WI38 (cell line): ENCODE measurements at regions not wholly inside any gene's neighbourhood (a gene's known extent, or its start where the extent isn't known, plus 50 kb on each side); places are given as distances from the start of the nearest gene placed in this dataset.

Experiments used
- H3K4me3 ChIP-seq: 2 replicates; pipeline ENCODE4 v1.5.1; 2011; ENCODE audit warnings: low read depth, mild to moderate bottlenecking, control low read depth, low read length
- CTCF ChIP-seq: IDR thresholded peaks from 2 replicates; pipeline ENCODE4 v1.5.1; 2012; ENCODE audit warnings: low read depth, mild to moderate bottlenecking, control low read depth, low read length

GRCh38 chr2:67856866-67857265 lies 205.9 kb downstream of the C1D start:
- TF ChIP-seq CTCF = no peak
- H3K4me3 ChIP-seq = no peak overlapping the region

- H3K4me3 ChIP-seq = no peak overlapping the region
- no peak for TF ChIP-seq CTCF
These were observed 205.0 kb downstream of the C1D start for GRCh38 chr2:67857836-67858235.

- no peak for TF ChIP-seq CTCF
- H3K4me3 ChIP-seq = no peak overlapping the region
These were observed 203.9 kb downstream of the C1D start for GRCh38 chr2:67858886-67859285.

GRCh38 chr2:67865917-67866316 lies 196.9 kb downstream of the C1D start:
- TF ChIP-seq CTCF = no peak
- H3K4me3 ChIP-seq = no peak overlapping the region

- no peak for TF ChIP-seq CTCF
- no peak overlapping the region for H3K4me3 ChIP-seq
These were observed 195.1 kb downstream of the C1D start for GRCh38 chr2:67867735-67868134.

GRCh38 chr2:67871686-67872412 lies 191.0 kb downstream of the C1D start:
- TF ChIP-seq CTCF = no peak

GRCh38 chr2:67872481-67872880 lies 190.3 kb downstream of the C1D start:
- TF ChIP-seq CTCF = no peak

More at GRCh38 chr2:67871686-67872412, 191.0 kb downstream of the C1D start:
- H3K4me3 ChIP-seq = no peak overlapping the region

More at GRCh38 chr2:67872481-67872880, 190.3 kb downstream of the C1D start:
- no peak overlapping the region for H3K4me3 ChIP-seq
